PC-9 (cell line): ENCODE measurements at regions not wholly inside any gene's neighbourhood (a gene's known extent, or its start where the extent isn't known, plus 50 kb on each side); places are given as distances from the start of the nearest gene placed in this dataset.
"Not testable (repeated sequence)": the region's sequence is repeated elsewhere in the genome, so short reads cannot be mapped to it uniquely, and the experiment has no call there.

Experiments used
- EZH2 ChIP-seq: fragments of 200-600 bp; sonication (generic); IDR thresholded peaks from 2 replicates; pipeline ENCODE4 v1.8.0; 2017; ENCODE audit warnings: antibody characterized with exemption, low read depth
- TF ChIP-seq, protein P1 (sequence below): fragments of 200-600 bp; sonication (generic); conservative IDR thresholded peaks from 2 replicates; pipeline ENCODE4 v1.6.1; 2017; ENCODE audit warnings: mixed run types, antibody characterized with exemption, mild to moderate bottlenecking, moderate library complexity

DNA sequence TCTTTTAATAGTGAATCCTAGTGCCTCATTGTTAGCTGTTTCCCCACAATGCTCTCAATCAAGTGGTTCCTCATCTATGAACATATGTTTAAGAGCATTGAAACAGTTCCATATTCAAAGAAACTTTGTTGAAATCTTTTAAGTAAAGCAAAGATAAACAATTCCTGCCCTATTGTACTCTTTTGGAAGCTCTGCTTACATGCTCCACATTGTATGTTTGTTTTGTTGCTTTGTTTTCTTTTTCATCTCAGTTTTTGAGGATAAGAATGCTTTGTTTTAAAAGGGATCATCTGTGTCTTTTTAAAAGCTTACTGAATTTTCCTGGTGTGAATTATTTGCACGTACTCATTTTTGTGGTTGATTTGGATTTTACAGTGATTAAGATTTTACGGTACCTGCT lies 132.2 kb upstream of the MARCKS start:
- TF ChIP-seq, protein P1, sequence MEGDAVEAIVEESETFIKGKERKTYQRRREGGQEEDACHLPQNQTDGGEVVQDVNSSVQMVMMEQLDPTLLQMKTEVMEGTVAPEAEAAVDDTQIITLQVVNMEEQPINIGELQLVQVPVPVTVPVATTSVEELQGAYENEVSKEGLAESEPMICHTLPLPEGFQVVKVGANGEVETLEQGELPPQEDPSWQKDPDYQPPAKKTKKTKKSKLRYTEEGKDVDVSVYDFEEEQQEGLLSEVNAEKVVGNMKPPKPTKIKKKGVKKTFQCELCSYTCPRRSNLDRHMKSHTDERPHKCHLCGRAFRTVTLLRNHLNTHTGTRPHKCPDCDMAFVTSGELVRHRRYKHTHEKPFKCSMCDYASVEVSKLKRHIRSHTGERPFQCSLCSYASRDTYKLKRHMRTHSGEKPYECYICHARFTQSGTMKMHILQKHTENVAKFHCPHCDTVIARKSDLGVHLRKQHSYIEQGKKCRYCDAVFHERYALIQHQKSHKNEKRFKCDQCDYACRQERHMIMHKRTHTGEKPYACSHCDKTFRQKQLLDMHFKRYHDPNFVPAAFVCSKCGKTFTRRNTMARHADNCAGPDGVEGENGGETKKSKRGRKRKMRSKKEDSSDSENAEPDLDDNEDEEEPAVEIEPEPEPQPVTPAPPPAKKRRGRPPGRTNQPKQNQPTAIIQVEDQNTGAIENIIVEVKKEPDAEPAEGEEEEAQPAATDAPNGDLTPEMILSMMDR = not testable (repeated sequence)
- TF ChIP-seq EZH2 = not testable (repeated sequence)
